ENCODE measurements at regions not wholly inside any gene's neighbourhood (a gene's known extent, or its start where the extent isn't known, plus 50 kb on each side); places are given as distances from the start of the nearest gene placed in this dataset.

DNA sequence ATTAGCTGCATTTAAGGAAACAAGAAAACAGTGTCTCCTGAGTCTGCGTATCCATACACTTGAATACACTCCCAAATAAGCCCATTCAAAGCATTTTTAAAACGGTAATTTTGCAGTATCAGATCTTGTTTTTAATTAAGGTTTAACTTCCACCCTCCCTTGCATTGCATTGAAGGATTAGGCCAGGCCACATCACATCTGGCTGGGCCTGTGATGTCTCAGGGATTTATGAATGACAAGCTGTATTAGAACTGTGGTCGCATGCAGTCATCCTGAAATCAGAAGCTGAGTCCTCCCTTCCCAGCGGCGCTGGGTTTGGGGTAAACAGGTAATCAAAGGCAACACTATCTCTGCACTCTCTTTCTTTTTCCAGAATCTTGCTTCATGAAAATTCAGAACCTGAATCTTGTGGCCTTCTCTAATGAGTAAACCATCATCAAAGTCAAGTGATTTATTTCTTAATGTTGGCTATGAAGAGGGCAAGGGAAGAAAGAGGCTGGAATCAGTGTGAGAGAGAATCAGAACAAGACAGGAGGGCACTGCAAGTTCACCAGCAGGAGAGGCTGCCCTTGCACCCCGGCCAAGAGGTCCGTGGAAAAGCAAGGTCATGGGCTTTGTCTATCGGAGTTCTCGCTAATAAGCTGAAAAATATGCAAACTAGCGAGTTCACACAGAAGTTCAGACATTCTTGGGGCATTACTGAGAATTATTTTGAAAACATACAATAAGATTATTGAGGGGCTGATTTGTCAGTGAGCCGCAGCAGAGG, 80.0 kb upstream of the ZSWIM6 start:
- TF ChIP-seq, protein P1, sequence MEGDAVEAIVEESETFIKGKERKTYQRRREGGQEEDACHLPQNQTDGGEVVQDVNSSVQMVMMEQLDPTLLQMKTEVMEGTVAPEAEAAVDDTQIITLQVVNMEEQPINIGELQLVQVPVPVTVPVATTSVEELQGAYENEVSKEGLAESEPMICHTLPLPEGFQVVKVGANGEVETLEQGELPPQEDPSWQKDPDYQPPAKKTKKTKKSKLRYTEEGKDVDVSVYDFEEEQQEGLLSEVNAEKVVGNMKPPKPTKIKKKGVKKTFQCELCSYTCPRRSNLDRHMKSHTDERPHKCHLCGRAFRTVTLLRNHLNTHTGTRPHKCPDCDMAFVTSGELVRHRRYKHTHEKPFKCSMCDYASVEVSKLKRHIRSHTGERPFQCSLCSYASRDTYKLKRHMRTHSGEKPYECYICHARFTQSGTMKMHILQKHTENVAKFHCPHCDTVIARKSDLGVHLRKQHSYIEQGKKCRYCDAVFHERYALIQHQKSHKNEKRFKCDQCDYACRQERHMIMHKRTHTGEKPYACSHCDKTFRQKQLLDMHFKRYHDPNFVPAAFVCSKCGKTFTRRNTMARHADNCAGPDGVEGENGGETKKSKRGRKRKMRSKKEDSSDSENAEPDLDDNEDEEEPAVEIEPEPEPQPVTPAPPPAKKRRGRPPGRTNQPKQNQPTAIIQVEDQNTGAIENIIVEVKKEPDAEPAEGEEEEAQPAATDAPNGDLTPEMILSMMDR (IDR thresholded peaks at IDR 0.05): no peak
- no peak for TF ChIP-seq POLR2A (IDR thresholded peaks at IDR 0.05)
